BE2C (cell line): ENCODE measurements at regions not wholly inside any gene's neighbourhood (a gene's known extent, or its start where the extent isn't known, plus 50 kb on each side); places are given as distances from the start of the nearest gene placed in this dataset.
A peak's percentile ranks its signal among the peaks of the same experiment; 100 is the strongest.

ENCODE experiments used
- DNase-seq: peaks from one replicate; pipeline ENCODE4 v3.0.0-alpha.2; 2020
- H3K27me3 ChIP-seq: fragments of 250-450 bp; sonication (Bioruptor Pico); 2 replicates; pipeline ENCODE4 v1.5.1; 2020; ENCODE audit warnings: mild to moderate bottlenecking
- H3K36me3 ChIP-seq: fragments of 250-450 bp; sonication (Bioruptor Pico); 2 replicates; pipeline ENCODE4 v1.5.1; 2020; ENCODE audit warnings: mild to moderate bottlenecking
- H3K4me1 ChIP-seq: fragments of 250-450 bp; sonication (Bioruptor Pico); 2 replicates; pipeline ENCODE4 v1.5.1; 2020
- H3K4me3 ChIP-seq: 2 replicates; pipeline ENCODE4 v1.5.1; 2011; ENCODE audit warnings: low read depth, low read length
- H3K9me3 ChIP-seq: fragments of 250-450 bp; sonication (Bioruptor Pico); 2 replicates; pipeline ENCODE4 v1.5.1; 2020
- CTCF ChIP-seq: IDR thresholded peaks from 2 replicates; pipeline ENCODE4 v1.5.1; 2012; ENCODE audit warnings: mild to moderate bottlenecking, low read depth, low read length

- Histone ChIP-seq H3K27me3 (no peaks in the 10 kb centered on the region), H3K4me1 (no peaks in the 10 kb centered on the region), H3K9me3 (no peaks in the 10 kb centered on the region), H3K36me3 (peaks cover 4% of the 10 kb centered on the region), H3K4me3 (no peak overlapping the region)
- no peak for TF ChIP-seq CTCF
- no peak for DNase-seq
Observed at GRCh38 chr3:124101643-124102042, 109.7 kb upstream of the ROPN1 start.

- H3K27me3 ChIP-seq: no peaks in the 10 kb centered on the region
- peaks cover 7% of the 10 kb centered on the region; the same call in 1 of the 2 replicates for H3K36me3 ChIP-seq
- no peak overlapping the region for H3K4me3 ChIP-seq
- H3K4me1 ChIP-seq: peaks cover 13% of the 10 kb centered on the region
- no peak for DNase-seq
- H3K9me3 ChIP-seq: 0 out of 2 replicates have a peak, but pooled peaks cover 4% of the 10 kb centered on the region
- TF ChIP-seq CTCF: no peak
Observed at GRCh38 chr3:124107104-124107890, 115.4 kb upstream of the ROPN1 start.

- Histone ChIP-seq H3K9me3 (0 out of 2 replicates have a peak, but pooled peaks cover 4% of the 10 kb centered on the region), H3K4me1 (peaks cover 13% of the 10 kb centered on the region), H3K4me3 (no peak overlapping the region), H3K27me3 (no peaks in the 10 kb centered on the region), H3K36me3 (peaks cover 3% of the 10 kb centered on the region; the same call in 1 of the 2 replicates)
- no peak for TF ChIP-seq CTCF
- DNase-seq: no peak
Observed at GRCh38 chr3:124108446-124108845, 116.5 kb upstream of the ROPN1 start.

- Histone ChIP-seq H3K27me3 (no peaks in the 10 kb centered on the region), H3K4me3 (no peak overlapping the region), H3K36me3 (peaks cover 3% of the 10 kb centered on the region; the same call in 1 of the 2 replicates), H3K4me1 (peaks cover 29% of the 10 kb centered on the region), H3K9me3 (0 out of 2 replicates have a peak, but pooled peaks cover 2% of the 10 kb centered on the region)
- no peak for TF ChIP-seq CTCF
- DNase-seq: no peak
Observed at GRCh38 chr3:124113485-124113884, 121.6 kb upstream of the ROPN1 start.

GRCh38 chr3:124115279-124115678, 123.4 kb upstream of the ROPN1 start:
- TF ChIP-seq CTCF: no peak
- Histone ChIP-seq H3K4me1 (peaks cover 38% of the 10 kb centered on the region), H3K4me3 (no peak overlapping the region), H3K27me3 (no peaks in the 10 kb centered on the region), H3K36me3 (peaks cover 3% of the 10 kb centered on the region; the same call in 1 of the 2 replicates), H3K9me3 (no peaks in the 10 kb centered on the region)
- no peak for DNase-seq

GRCh38 chr3:124115956-124116355, 124.0 kb upstream of the ROPN1 start:
- TF ChIP-seq CTCF: 0 out of 2 replicates have a peak, but pooled peaks have one; percentile 12
- DNase-seq: no peak
- no peaks in the 10 kb centered on the region; the same call in 1 of the 2 replicates for H3K36me3 ChIP-seq
- H3K4me1 ChIP-seq: peaks cover 38% of the 10 kb centered on the region
- no peaks in the 10 kb centered on the region for H3K9me3 ChIP-seq
- no peaks in the 10 kb centered on the region for H3K27me3 ChIP-seq
- no peak overlapping the region for H3K4me3 ChIP-seq
